HG02610 (cell line): ENCODE measurements at regions not wholly inside any gene's neighbourhood (a gene's known extent, or its start where the extent isn't known, plus 50 kb on each side); places are given as distances from the start of the nearest gene placed in this dataset.
"Not testable (repeated sequence)": the region's sequence is repeated elsewhere in the genome, so short reads cannot be mapped to it uniquely, and the experiment has no call there.

ENCODE experiments used
- ATAC-seq: cut with Tn5 transposase; IDR thresholded peaks from one replicate; pipeline ENCODE4 v1.9.1; 2021; ENCODE audit warnings: mild to moderate bottlenecking, moderate library complexity; ENCODE audit not compliant: unreplicated experiment

DNA sequence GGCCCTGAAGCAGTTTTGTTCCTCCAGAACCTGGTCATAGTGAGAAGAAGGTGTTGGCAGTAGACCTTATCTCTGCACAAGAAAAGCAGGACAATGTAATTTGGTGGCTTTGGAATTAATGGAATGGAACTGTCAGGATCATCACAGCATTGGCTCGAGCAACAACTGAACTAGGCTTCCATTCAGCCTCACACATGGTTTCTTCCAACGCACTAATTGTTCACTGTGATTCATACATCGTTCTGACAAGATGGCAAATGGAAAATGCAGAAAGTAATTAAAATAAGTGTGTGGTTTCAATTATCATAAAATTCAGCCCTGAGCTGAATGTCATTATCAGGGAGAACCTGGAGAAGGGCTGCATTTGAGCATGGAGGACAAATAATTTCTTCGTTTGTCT is 80.6 kb downstream of the MFSD1 start:
- ATAC-seq = no peak

- no peak for ATAC-seq
Observed at GRCh38 chr3:158896729-158897128, 94.9 kb downstream of the MFSD1 start.

DNA sequence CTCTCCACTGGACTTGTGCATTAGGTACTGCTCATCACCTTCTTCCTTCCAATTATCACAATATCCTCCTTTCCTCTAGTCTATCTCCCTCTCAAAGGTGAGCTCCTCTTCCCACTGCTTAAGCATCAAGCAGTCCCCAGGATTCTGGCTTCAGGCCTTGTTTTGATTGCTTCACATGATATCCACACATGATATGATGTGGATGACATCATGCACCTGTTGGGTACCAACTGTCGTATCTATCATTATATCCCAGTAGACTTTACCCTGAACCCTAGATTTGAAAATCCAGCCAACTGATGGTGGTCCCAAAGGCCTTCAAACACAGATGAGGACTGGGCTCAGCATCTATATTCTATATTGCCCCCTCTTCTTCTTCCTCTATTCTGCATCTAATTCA is 104.9 kb downstream of the MFSD1 start:
- ATAC-seq = no peak

- no peak for ATAC-seq
Observed at GRCh38 chr3:158908187-158908734, 106.4 kb downstream of the MFSD1 start.

- ATAC-seq = no peak
Observed at GRCh38 chr3:158909870-158910269, 108.0 kb downstream of the MFSD1 start.

DNA sequence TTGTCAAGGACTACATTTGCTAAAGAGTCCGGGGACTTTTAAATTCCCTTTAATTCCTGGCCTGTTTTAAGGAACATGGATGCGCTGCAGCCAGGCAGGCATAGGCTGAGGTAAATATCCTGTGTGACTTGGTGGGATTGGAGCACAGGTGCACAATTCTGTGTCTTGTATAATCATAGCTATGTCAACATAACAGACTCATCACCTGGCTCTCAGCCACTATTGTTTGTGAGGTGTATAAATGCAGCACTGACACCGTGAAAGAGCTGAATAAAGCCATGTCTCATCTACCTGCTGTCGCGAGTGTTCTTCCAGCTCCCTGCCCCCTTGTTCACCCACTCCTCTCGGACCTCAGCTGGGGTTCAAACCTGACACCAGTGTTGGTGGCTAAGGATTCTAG is 109.7 kb downstream of the MFSD1 start:
- ATAC-seq = no peak

DNA sequence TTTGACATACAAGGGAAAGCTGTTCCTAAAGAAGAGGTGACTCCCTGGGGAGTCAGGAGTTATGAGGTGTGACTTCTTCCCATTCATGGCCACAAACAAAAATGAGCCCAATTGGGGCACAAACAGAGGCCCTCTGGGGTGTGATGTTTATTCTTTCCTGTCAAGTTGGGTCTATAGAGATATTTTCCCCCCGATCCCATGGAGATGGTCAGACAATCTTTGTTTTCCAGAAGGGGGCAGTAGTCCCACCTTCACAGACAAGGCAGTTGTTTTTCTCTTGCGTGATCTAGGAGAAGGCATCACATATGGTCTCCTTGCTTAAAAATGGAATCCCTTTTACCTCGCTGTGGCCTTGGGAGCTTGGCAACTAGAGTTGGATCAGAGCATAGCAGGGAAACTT is 110.3 kb downstream of the MFSD1 start:
- no peak for ATAC-seq

DNA sequence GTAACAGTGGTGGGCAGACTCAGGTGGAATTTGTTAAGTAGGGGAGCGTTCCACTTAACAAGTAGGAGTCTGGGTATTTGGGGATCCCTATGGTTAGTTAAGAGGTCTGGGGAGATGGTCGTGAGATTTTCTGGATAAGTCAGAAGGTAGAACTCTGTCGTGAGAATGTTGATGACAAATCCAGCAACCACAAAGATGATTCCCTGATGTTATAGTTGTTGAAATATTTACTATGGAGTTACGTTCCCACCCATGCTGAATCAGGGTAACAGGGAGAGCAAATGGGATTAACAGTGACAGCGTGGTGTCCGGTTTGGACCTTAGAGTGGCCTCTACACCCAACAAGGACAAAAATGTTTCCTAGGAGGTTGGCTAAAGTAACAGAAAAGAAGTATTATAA is 110.8 kb downstream of the MFSD1 start:
- ATAC-seq = no peak

- no peak for ATAC-seq
Observed at GRCh38 chr3:158916111-158916510, 114.3 kb downstream of the MFSD1 start.

DNA sequence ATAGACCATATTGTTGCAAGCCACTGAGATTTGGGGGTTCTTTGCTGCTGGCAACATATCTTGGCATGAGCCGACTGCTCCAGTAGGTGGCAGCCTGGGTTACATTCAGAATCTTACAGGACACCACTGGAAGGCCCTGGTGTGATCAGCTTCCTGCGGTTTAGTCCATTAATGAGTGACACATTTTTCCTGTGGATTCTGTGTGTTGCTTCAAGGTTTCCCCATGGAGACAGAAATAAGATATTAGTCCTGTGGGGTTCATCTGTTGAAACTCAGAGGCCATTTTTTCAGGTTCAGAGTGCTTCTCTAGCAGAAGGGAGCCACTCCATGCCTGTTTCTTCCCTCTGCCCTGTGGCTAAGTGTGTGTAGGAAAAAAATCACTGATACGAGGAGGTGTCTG is 116.2 kb downstream of the MFSD1 start:
- peak; percentile 76 for ATAC-seq

GRCh38 chr3:158918451-158918850 is 116.6 kb downstream of the MFSD1 start:
- ATAC-seq = no peak

GRCh38 chr3:158920371-158920770 is 118.5 kb downstream of the MFSD1 start:
- no peak for ATAC-seq

- ATAC-seq = no peak
Observed at GRCh38 chr3:158925021-158925420, 123.2 kb downstream of the MFSD1 start.

DNA sequence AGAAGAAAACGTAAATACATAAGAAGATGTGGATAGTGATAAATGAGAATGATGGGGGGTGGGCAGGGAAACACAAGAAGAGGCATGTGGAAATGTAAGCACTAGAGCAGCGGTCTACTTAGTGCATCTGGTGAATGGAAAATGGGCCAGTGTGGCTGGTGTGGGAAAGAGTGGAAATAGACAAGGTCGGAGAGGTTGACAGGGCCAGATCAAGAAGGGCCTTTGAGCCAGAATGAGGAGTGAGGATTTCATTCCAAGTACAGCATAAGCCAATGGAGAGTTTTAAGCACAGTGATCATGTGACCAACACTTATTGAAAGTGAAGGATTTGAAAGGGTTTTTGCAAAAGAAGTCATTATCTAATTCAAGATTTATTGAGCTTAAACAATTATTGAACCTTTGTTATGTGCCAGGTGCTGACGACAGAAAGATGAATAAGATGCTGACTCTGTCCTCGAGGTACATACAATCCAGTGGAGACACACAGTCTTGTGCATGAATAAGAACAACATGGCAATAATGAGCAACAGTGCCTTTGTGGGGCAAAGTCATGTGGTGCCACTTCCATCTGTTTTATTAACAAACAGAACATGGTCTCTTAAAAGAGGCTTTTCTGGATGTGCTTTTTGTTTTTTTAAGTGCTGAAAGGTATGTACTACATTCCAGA is 124.1 kb downstream of the MFSD1 start:
- no peak for ATAC-seq

DNA sequence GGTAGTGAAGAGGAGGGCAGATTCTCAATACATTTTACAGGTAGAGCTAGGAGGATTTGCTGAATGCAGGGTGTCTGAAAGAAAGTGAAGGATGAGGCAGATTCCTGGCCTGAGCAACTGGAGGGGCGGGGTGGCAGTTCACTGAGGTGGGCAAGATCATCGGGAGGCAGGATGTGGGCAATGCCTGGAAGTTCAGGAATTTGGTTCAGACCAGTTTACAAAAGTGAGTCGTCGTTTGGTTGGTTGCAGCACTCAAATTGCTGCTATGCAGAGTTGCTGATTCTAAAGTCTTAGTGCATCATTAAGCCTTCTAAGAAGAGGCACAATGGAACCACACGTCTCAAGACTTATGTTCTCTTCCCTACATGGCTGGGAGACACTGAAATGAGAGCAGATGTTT is 134.0 kb downstream of the MFSD1 start:
- no peak for ATAC-seq

DNA sequence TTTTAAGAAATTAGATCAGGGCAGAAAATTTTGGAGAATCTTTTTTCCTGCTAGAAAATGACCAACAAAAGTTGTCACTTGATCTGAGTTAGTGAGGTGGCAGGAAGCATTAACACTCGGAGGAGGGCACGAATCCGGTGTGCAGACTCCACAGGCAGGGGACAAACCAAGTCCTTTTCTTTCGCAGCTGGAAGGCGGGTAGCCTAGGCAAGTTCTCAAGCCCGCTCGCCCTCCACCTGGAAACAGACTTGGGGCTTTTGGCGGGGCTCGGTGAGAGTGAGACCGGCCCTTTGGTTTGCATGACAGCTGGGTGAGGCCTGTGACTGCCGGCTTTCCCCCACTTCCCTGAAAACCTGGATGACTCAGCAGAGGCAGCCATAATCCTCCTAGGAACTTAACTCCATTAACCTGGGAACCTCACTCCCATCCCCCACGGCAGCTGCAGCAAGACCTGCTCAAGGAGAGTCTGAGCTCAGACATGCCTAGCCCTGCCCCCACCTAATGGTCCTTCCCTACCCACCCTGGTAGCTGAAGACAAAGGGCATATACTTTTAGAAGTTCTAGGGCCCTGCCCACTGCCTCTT is 134.8 kb downstream of the MFSD1 start:
- ATAC-seq = no peak

- no peak for ATAC-seq
Observed at GRCh38 chr3:158950178-158950901, 148.5 kb downstream of the MFSD1 start.

DNA sequence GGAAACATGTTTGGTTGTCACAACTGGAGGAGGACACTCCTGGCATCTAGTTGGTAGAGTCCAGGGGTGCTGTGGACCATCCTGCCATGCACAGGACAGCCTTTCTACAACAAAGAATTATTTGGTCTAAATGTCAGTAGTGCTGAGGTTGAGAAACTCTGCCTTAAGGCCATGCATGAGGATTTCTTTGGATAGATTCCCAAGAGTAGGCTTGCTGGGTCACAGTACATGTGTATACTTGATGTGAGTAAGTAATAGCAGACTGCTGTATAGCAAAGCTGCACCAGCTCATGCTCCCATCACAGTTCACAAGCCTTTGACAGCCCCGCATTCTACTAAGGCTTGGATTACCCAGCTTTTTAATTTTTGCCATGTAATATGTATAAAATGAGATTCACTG is 151.3 kb downstream of the MFSD1 start:
- ATAC-seq = no peak

- no peak for ATAC-seq
Observed at GRCh38 chr3:158954420-158954819, 152.6 kb downstream of the MFSD1 start.

GRCh38 chr3:158957777-158958176 is 155.9 kb downstream of the MFSD1 start:
- ATAC-seq = not testable (repeated sequence)

DNA sequence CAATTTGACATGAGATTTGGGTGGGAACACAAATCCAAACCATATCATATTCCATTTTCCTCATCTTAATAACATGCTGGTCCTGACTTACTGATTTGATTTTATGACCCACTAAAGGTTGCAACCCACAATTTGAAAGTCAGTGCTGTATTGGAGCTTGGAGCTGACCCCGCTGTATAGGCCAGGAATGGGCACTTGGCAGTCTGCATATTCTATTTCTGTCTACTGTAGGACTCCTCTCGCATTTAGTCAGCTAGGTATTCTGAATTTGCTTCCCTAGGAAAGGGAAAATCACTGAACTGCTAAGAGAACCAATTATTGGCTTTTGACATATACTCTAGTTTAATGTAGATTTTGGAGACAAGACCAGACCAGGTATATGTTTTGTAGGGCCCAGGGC is 157.0 kb downstream of the MFSD1 start:
- no peak for ATAC-seq

DNA sequence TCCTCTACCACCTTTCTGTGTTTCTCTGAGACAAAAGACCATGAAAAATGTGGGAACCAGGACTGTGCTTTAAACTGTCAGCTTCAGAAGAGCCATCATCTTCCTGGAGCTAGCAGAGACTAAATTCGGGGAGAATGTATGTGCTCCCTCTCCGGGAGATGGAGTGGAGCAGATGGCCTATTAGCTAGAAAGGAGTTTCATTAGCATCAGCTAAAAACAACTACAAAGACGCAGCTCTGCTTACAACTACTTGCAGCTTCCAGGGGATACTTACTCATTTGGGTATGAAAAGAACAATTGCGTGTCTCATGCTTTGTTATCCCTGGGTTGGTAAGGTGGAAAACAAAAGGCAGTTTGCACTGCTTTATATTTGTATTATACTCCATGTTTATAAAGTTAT is 159.6 kb downstream of the MFSD1 start:
- no peak for ATAC-seq
